Osteocyte (in vitro differentiated cells): ENCODE measurements at regions not wholly inside any gene's neighbourhood (a gene's known extent, or its start where the extent isn't known, plus 50 kb on each side); places are given as distances from the start of the nearest gene placed in this dataset.

Experiments used
- DNase-seq: peaks from one replicate; pipeline ENCODE4 v3.0.0; 2021; ENCODE audit warnings: mixed read lengths; ENCODE audit not compliant: unreplicated experiment; ENCODE audit errors: extremely low spot score
- H3K27ac Mint-ChIP-seq: one replicate; pipeline ENCODE4 v1.8.0; 2021; ENCODE audit warnings: mild to moderate bottlenecking, mixed read lengths; ENCODE audit not compliant: unreplicated experiment
- H3K27me3 Mint-ChIP-seq: one replicate; pipeline ENCODE4 v1.8.0; 2021; ENCODE audit warnings: mixed read lengths; ENCODE audit not compliant: unreplicated experiment
- H3K36me3 Mint-ChIP-seq: one replicate; pipeline ENCODE4 v1.8.0; 2021; ENCODE audit warnings: mixed read lengths; ENCODE audit not compliant: unreplicated experiment
- H3K4me1 Mint-ChIP-seq: one replicate; pipeline ENCODE4 v1.8.0; 2021; ENCODE audit warnings: mixed read lengths; ENCODE audit not compliant: unreplicated experiment
- H3K4me3 Mint-ChIP-seq: one replicate; pipeline ENCODE4 v1.8.0; 2021; ENCODE audit warnings: mild to moderate bottlenecking, moderate library complexity, mixed read lengths; ENCODE audit not compliant: unreplicated experiment
- H3K9me3 Mint-ChIP-seq: one replicate; pipeline ENCODE4 v1.8.0; 2021; ENCODE audit warnings: mixed read lengths; ENCODE audit not compliant: unreplicated experiment
- TF ChIP-seq, protein P1 (sequence below): fragments of 200-600 bp; sonication (generic); IDR thresholded peaks from 2 replicates; pipeline ENCODE4 v1.5.0; 2021; ENCODE audit warnings: antibody characterized with exemption, mild to moderate bottlenecking, moderate library complexity

- Mint-ChIP-seq H3K36me3 (no peaks in the 10 kb centered on the region), H3K9me3 (no peaks in the 10 kb centered on the region), H3K4me1 (no peaks in the 10 kb centered on the region), H3K4me3 (no peak overlapping the region), H3K27me3 (no peaks in the 10 kb centered on the region), H3K27ac (no peak overlapping the region)
- TF ChIP-seq, protein P1, sequence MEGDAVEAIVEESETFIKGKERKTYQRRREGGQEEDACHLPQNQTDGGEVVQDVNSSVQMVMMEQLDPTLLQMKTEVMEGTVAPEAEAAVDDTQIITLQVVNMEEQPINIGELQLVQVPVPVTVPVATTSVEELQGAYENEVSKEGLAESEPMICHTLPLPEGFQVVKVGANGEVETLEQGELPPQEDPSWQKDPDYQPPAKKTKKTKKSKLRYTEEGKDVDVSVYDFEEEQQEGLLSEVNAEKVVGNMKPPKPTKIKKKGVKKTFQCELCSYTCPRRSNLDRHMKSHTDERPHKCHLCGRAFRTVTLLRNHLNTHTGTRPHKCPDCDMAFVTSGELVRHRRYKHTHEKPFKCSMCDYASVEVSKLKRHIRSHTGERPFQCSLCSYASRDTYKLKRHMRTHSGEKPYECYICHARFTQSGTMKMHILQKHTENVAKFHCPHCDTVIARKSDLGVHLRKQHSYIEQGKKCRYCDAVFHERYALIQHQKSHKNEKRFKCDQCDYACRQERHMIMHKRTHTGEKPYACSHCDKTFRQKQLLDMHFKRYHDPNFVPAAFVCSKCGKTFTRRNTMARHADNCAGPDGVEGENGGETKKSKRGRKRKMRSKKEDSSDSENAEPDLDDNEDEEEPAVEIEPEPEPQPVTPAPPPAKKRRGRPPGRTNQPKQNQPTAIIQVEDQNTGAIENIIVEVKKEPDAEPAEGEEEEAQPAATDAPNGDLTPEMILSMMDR = no peak
- no peak for DNase-seq
These were observed 379.7 kb upstream of the CNTN6 start for GRCh38 chr3:713006-713621.

- Mint-ChIP-seq H3K4me1 (no peaks in the 10 kb centered on the region), H3K27me3 (no peaks in the 10 kb centered on the region), H3K9me3 (no peaks in the 10 kb centered on the region), H3K36me3 (no peaks in the 10 kb centered on the region), H3K4me3 (no peak overlapping the region), H3K27ac (no peak overlapping the region)
- no peak for DNase-seq
- TF ChIP-seq, protein P1 = no peak
These were observed 378.7 kb upstream of the CNTN6 start for GRCh38 chr3:713947-714620.

- Mint-ChIP-seq H3K27me3 (no peaks in the 10 kb centered on the region), H3K36me3 (no peaks in the 10 kb centered on the region), H3K4me1 (no peaks in the 10 kb centered on the region), H3K27ac (no peak overlapping the region), H3K4me3 (no peak overlapping the region), H3K9me3 (peaks cover 3% of the 10 kb centered on the region)
- TF ChIP-seq, protein P1 = no peak
- DNase-seq = no peak
These were observed 371.7 kb upstream of the CNTN6 start for GRCh38 chr3:721086-721485.

DNA sequence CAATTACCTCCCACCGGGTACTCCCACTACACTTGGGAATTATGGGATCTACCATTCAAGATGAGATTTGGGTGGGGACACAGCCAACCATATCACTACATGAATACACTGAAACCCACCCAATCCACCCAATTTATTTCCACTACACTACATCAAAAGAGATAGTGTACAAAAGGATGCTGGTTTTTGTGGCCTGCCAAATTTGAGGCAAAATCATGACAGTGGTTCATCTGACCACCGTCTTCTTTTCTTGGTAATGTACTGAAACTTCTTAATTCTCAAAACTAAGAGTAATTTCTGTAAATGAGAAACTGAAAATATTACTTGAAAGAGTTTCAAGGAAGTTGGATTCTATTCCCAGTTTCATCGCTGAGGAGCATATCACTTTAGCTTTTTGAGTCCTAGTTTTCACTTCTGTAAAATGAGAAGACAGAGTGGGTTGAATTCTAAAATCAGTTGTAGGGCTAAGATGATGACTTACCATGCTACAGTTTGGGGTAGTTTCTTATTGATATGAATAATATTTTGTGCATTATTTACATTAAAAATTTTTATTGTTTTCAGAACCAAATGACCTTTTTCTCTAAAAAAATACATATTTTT is 360.4 kb upstream of the CNTN6 start:
- DNase-seq = no peak
- Mint-ChIP-seq H3K9me3 (peaks cover 6% of the 10 kb centered on the region), H3K36me3 (no peaks in the 10 kb centered on the region), H3K4me3 (no peak overlapping the region), H3K4me1 (no peaks in the 10 kb centered on the region), H3K27me3 (no peaks in the 10 kb centered on the region), H3K27ac (no peak overlapping the region)
- TF ChIP-seq, protein P1 = no peak

- Mint-ChIP-seq H3K4me3 (no peak overlapping the region), H3K4me1 (no peaks in the 10 kb centered on the region), H3K27ac (no peak overlapping the region), H3K9me3 (peaks cover 6% of the 10 kb centered on the region), H3K27me3 (no peaks in the 10 kb centered on the region), H3K36me3 (no peaks in the 10 kb centered on the region)
- no peak for DNase-seq
- TF ChIP-seq, protein P1 = no peak
These were observed 359.5 kb upstream of the CNTN6 start for GRCh38 chr3:733313-733712.
